ENCODE measurements at regions not wholly inside any gene's neighbourhood (a gene's known extent, or its start where the extent isn't known, plus 50 kb on each side); places are given as distances from the start of the nearest gene placed in this dataset.

DNA sequence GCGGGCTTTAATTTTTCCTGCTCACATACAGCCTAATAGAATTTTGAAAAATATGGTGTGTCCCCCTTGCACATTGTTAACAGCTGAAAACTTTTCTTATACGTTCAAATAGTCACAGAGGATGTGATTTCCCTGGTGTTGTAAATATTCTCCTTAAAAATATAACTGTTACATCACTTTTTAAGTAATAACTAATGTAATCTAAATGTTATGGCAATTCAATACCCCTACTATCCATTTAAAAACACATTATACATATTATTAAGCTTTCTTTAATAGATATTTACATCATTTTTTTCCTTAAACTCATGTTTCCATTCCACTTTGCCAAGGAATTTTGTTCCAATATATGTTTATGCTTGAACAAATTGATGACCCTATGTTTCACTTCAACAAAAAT is 85.5 kb upstream of the S1PR1 start:
- TF ChIP-seq, protein P1, sequence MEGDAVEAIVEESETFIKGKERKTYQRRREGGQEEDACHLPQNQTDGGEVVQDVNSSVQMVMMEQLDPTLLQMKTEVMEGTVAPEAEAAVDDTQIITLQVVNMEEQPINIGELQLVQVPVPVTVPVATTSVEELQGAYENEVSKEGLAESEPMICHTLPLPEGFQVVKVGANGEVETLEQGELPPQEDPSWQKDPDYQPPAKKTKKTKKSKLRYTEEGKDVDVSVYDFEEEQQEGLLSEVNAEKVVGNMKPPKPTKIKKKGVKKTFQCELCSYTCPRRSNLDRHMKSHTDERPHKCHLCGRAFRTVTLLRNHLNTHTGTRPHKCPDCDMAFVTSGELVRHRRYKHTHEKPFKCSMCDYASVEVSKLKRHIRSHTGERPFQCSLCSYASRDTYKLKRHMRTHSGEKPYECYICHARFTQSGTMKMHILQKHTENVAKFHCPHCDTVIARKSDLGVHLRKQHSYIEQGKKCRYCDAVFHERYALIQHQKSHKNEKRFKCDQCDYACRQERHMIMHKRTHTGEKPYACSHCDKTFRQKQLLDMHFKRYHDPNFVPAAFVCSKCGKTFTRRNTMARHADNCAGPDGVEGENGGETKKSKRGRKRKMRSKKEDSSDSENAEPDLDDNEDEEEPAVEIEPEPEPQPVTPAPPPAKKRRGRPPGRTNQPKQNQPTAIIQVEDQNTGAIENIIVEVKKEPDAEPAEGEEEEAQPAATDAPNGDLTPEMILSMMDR (conservative IDR thresholded peaks at IDR 0.05; ENCODE audit: low read length), result no peak
- no peak for TF ChIP-seq EZH2phosphoT487 (IDR thresholded peaks at IDR 0.05; ENCODE audit: borderline replicate concordance, low read depth, low read length)
